ENCODE measurements at regions not wholly inside any gene's neighbourhood (a gene's known extent, or its start where the extent isn't known, plus 50 kb on each side); places are given as distances from the start of the nearest gene placed in this dataset.

- TF ChIP-seq ZFX (CRISPR knock-in tag; IDR thresholded peaks at IDR 0.05; ENCODE audit: low read depth) (no peak), ZFP37 (CRISPR knock-in tag; IDR thresholded peaks at IDR 0.05; ENCODE audit: borderline replicate concordance) (no peak), POLR2AphosphoS2 (IDR thresholded peaks at IDR 0.05; ENCODE audit: low read depth, low read length) (no peak), ZNF720 (CRISPR knock-in tag; IDR thresholded peaks at IDR 0.05) (no peak)
These were observed 238.0 kb downstream of the BCL11B start for GRCh38 chr14:99033951-99034350.

All from HepG2 (cell line).